OCI-LY7 (cell line): ENCODE measurements at regions not wholly inside any gene's neighbourhood (a gene's known extent, or its start where the extent isn't known, plus 50 kb on each side); places are given as distances from the start of the nearest gene placed in this dataset.

Experiments
- CTCF ChIP-seq: fragments of 200-600 bp; sonication (generic); conservative IDR thresholded peaks from 2 replicates; pipeline ENCODE4 v1.5.1; 2014; ENCODE audit warnings: mild to moderate bottlenecking, antibody characterized with exemption, low read length, moderate library complexity, mixed read lengths
- EZH2phosphoT487 ChIP-seq: fragments of 200-600 bp; sonication (generic); IDR thresholded peaks from 2 replicates; pipeline ENCODE4 v1.6.1; 2018; ENCODE audit warnings: low read depth, borderline replicate concordance, mild to moderate bottlenecking, mixed run types, antibody characterized with exemption, low read length, moderate library complexity, mixed read lengths

- TF ChIP-seq CTCF (no peak), EZH2phosphoT487 (no peak)
Observed at GRCh38 chr22:48780597-48781277, 1046.9 kb downstream of the BRD1 start.
